ENCODE measurements at regions not wholly inside any gene's neighbourhood (a gene's known extent, or its start where the extent isn't known, plus 50 kb on each side); places are given as distances from the start of the nearest gene placed in this dataset.

GRCh38 chr13:79912403-79912802, 428.5 kb downstream of the SPRY2 start:
- TF ChIP-seq CTCF (IDR thresholded peaks at IDR 0.05) (no peak), POLR2A (IDR thresholded peaks at IDR 0.05) (no peak), POLR2AphosphoS5 (IDR thresholded peaks at IDR 0.05) (no peak), EP300 (IDR thresholded peaks at IDR 0.05) (no peak)
